GM12878 (cell line): ENCODE measurements at regions not wholly inside any gene's neighbourhood (a gene's known extent, or its start where the extent isn't known, plus 50 kb on each side); places are given as distances from the start of the nearest gene placed in this dataset.

Experiments
- ATF3 ChIP-seq: IDR thresholded peaks from 2 replicates; pipeline ENCODE4 v1.6.1; 2011; ENCODE audit warnings: low read depth, mild to moderate bottlenecking, low read length, moderate library complexity, borderline replicate concordance; ENCODE audit errors: extremely low read depth
- CTCF ChIP-seq, 3 experiments: IDR thresholded peaks in 2 of 3; conservative IDR thresholded peaks in 1 of 3; 2 replicates each; pipeline ENCODE4 v1.5.1; 2011; ENCODE audit warnings: low read depth in 3 of 3, low read length in 3 of 3, mild to moderate bottlenecking in 3 of 3, control low read depth in 2 of 3, moderate library complexity in 2 of 3, inconsistent platforms in 1 of 3, mixed read lengths in 1 of 3; ENCODE audit not compliant: control insufficient read depth in 2 of 3, insufficient read depth in 1 of 3; ENCODE audit errors: extremely low read depth in 1 of 3
- ETV6 ChIP-seq, 2 experiments: fragments of 450-650 bp in 1 of 2; IDR thresholded peaks in 1 of 2; conservative IDR thresholded peaks in 1 of 2; 2 replicates each; pipeline ENCODE4 v1.6.1; 2014; ENCODE audit warnings: antibody characterized with exemption in 1 of 2, borderline replicate concordance in 1 of 2, low read depth in 1 of 2, mild to moderate bottlenecking in 1 of 2, moderate library complexity in 1 of 2
- MAX ChIP-seq: IDR thresholded peaks from 2 replicates; pipeline ENCODE4 v1.6.1; 2012; ENCODE audit warnings: low read depth, low read length, improper control_type of control experiment
- NFIC ChIP-seq: IDR thresholded peaks from 2 replicates; pipeline ENCODE4 v1.6.1; 2012; ENCODE audit warnings: low read depth, mild to moderate bottlenecking, inconsistent platforms, low read length, moderate library complexity
- POLR2A ChIP-seq: IDR thresholded peaks from 2 replicates; pipeline ENCODE4 v1.6.1; 2011; ENCODE audit warnings: low read depth, mild to moderate bottlenecking, low read length
- SMAD1 ChIP-seq: fragments of 450-650 bp; IDR thresholded peaks from 2 replicates; pipeline ENCODE4 v1.6.1; 2018; ENCODE audit warnings: mild to moderate bottlenecking, low read depth; ENCODE audit not compliant: partially characterized antibody
- SRF ChIP-seq, 2 experiments: IDR thresholded peaks; 2 replicates each; pipeline ENCODE4 v1.6.1; 2011; ENCODE audit warnings: low read depth in 2 of 2, low read length in 2 of 2, mild to moderate bottlenecking in 1 of 2, moderate library complexity in 1 of 2

GRCh38 chr3:178446059-178446458 lies 90.2 kb upstream of the KCNMB2 start:
- TF ChIP-seq ATF3 (no peak), CTCF (IDR thresholded peaks at IDR 0.05 in 2 of 3, conservative IDR thresholded peaks at IDR 0.05 in 1 of 3; ENCODE audit: control insufficient read depth in 2 of 3, extremely low read depth in 1 of 3, insufficient read depth in 1 of 3, low read depth in 3 of 3, low read length in 3 of 3) (no peak), NFIC (no peak), POLR2A (no peak), MAX (no peak), SMAD1 (no peak), SRF (IDR thresholded peaks at IDR 0.05; ENCODE audit: low read depth in 2 of 2, low read length in 2 of 2) (no peak), ETV6 (conservative IDR thresholded peaks at IDR 0.05 in 1 of 2, IDR thresholded peaks at IDR 0.05 in 1 of 2; ENCODE audit: borderline replicate concordance in 1 of 2, low read depth in 1 of 2) (no peak)
